C4-2B (cell line): ENCODE measurements at regions not wholly inside any gene's neighbourhood (a gene's known extent, or its start where the extent isn't known, plus 50 kb on each side); places are given as distances from the start of the nearest gene placed in this dataset.

ENCODE experiments used
- ZFX ChIP-seq: fragments of 450-650 bp; IDR thresholded peaks from 2 replicates; pipeline ENCODE4 v1.6.1; 2017
- TF ChIP-seq, protein P1 (sequence below): fragments of 450-650 bp; conservative IDR thresholded peaks from 2 replicates; pipeline ENCODE4 v1.5.1; 2017; ENCODE audit warnings: mild to moderate bottlenecking

GRCh38 chr6:138659998-138660397, 113.6 kb upstream of the CCDC28A start:
- TF ChIP-seq, protein P1, sequence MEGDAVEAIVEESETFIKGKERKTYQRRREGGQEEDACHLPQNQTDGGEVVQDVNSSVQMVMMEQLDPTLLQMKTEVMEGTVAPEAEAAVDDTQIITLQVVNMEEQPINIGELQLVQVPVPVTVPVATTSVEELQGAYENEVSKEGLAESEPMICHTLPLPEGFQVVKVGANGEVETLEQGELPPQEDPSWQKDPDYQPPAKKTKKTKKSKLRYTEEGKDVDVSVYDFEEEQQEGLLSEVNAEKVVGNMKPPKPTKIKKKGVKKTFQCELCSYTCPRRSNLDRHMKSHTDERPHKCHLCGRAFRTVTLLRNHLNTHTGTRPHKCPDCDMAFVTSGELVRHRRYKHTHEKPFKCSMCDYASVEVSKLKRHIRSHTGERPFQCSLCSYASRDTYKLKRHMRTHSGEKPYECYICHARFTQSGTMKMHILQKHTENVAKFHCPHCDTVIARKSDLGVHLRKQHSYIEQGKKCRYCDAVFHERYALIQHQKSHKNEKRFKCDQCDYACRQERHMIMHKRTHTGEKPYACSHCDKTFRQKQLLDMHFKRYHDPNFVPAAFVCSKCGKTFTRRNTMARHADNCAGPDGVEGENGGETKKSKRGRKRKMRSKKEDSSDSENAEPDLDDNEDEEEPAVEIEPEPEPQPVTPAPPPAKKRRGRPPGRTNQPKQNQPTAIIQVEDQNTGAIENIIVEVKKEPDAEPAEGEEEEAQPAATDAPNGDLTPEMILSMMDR: no peak
- TF ChIP-seq ZFX: no peak
